ENCODE measurements at regions not wholly inside any gene's neighbourhood (a gene's known extent, or its start where the extent isn't known, plus 50 kb on each side); places are given as distances from the start of the nearest gene placed in this dataset.
"Not testable (repeated sequence)": the region's sequence is repeated elsewhere in the genome, so short reads cannot be mapped to it uniquely, and the experiment has no call there.

GRCh38 chr7:69499-70123 is 122.8 kb upstream of the FAM20C start:
- not testable (repeated sequence) for DNase-seq

GRCh38 chr7:70207-70606 is 122.2 kb upstream of the FAM20C start:
- not testable (repeated sequence) for DNase-seq

GRCh38 chr7:70989-71388 is 121.4 kb upstream of the FAM20C start:
- DNase-seq, result not testable (repeated sequence)

GRCh38 chr7:72266-73057 is 119.9 kb upstream of the FAM20C start:
- not testable (repeated sequence) for DNase-seq

GRCh38 chr7:73058-73331 is 119.4 kb upstream of the FAM20C start:
- DNase-seq, result not testable (repeated sequence)

GRCh38 chr7:74008-74540 is 118.3 kb upstream of the FAM20C start:
- DNase-seq, result not testable (repeated sequence)

- not testable (repeated sequence) for DNase-seq
Observed at GRCh38 chr7:75511-75910, 116.9 kb upstream of the FAM20C start.

GRCh38 chr7:76202-76601 is 116.2 kb upstream of the FAM20C start:
- not testable (repeated sequence) for DNase-seq

- not testable (repeated sequence) for DNase-seq
Observed at GRCh38 chr7:76829-77395, 115.5 kb upstream of the FAM20C start.

- DNase-seq, result not testable (repeated sequence)
Observed at GRCh38 chr7:78862-79261, 113.5 kb upstream of the FAM20C start.

GRCh38 chr7:79400-80055 is 112.8 kb upstream of the FAM20C start:
- DNase-seq, result not testable (repeated sequence)

GRCh38 chr7:80259-81067 is 111.9 kb upstream of the FAM20C start:
- no peak for DNase-seq

GRCh38 chr7:81068-81925 is 111.1 kb upstream of the FAM20C start:
- DNase-seq, result no peak

GRCh38 chr7:81926-82756 is 110.2 kb upstream of the FAM20C start:
- peak; percentile 22 for DNase-seq

GRCh38 chr7:82757-83155 is 109.6 kb upstream of the FAM20C start:
- DNase-seq, result no peak

- DNase-seq, result no peak
Observed at GRCh38 chr7:83441-83840, 108.9 kb upstream of the FAM20C start.

- no peak for DNase-seq
Observed at GRCh38 chr7:83861-84632, 108.3 kb upstream of the FAM20C start.

- no peak for DNase-seq
Observed at GRCh38 chr7:84633-85020, 107.7 kb upstream of the FAM20C start.

GRCh38 chr7:85074-85882 is 107.1 kb upstream of the FAM20C start:
- no peak for DNase-seq
